GM10266 (cell line): ENCODE measurements at regions not wholly inside any gene's neighbourhood (a gene's known extent, or its start where the extent isn't known, plus 50 kb on each side); places are given as distances from the start of the nearest gene placed in this dataset.

Source experiments
- DNase-seq: peaks from one replicate; pipeline ENCODE4 v3.0.0; 2012; ENCODE audit errors: extremely low spot score
- CTCF ChIP-seq: IDR thresholded peaks from 2 replicates; pipeline ENCODE4 v1.5.1; 2012; ENCODE audit warnings: mild to moderate bottlenecking, low read depth; ENCODE audit not compliant: control insufficient read depth, insufficient read depth; ENCODE audit errors: missing control alignments

DNA sequence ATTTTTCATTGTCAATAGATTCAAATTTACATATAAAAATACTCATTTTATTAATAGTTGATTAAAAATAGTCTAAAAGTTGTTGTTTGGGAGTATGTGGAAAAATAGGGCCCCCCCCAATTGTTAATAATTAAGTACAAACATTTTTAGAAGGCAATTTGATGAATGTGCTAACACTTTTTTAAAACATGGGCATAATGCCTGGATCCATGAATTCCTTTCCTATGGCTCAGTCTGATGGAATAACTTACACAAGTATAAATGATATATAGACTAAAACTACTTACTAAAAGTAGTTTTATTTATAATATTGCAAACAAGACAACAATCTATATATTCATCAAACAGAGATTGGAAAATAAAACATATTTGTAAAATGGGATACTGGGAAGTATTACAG, 247.2 kb upstream of the LRRN1 start:
- TF ChIP-seq CTCF: no peak
- no peak for DNase-seq

DNA sequence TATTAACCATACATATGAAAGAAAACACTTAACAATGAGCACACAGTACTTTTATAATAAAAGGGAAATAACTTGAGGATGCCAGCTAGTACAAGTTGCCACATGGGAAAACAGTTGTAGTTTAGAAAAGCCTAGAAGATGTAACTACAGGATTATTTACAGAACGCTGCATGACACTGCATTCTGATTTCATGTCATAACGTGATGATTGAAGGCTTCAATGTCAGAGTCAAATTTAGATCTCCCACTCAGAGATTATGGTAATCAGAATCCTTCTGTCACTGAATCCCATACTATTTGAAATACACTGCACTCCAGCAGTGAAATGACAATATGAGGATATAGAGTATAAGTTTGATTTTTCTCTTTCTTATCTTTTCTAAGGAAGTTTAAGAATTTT, 253.9 kb upstream of the LRRN1 start:
- TF ChIP-seq CTCF: no peak
- DNase-seq: no peak

GRCh38 chr3:3538451-3538850, 260.8 kb upstream of the LRRN1 start:
- TF ChIP-seq CTCF: no peak
- no peak for DNase-seq

DNA sequence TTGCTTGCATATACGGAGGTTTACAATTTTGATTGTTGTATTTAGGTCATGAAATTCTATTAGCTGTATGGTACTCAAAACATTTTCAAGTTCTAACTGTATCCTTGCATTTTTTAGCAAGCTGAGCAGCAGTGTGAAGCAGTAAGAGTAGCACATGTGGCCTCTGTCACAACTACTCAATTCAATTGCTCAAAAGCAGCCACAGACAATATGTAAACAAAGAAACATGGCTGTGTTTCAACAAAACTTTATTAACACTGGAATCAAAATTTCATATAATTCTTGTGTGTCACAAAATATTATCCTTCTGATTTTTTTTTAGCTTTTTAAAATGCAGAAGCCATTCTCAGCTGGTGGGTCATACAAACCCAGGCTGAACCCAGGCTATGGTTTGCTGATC, 266.7 kb upstream of the LRRN1 start:
- DNase-seq: no peak
- no peak for TF ChIP-seq CTCF

GRCh38 chr3:3531476-3531875, 267.8 kb upstream of the LRRN1 start:
- no peak for TF ChIP-seq CTCF
- no peak for DNase-seq

GRCh38 chr3:3519266-3519665, 280.0 kb upstream of the LRRN1 start:
- no peak for DNase-seq
- TF ChIP-seq CTCF: no peak

DNA sequence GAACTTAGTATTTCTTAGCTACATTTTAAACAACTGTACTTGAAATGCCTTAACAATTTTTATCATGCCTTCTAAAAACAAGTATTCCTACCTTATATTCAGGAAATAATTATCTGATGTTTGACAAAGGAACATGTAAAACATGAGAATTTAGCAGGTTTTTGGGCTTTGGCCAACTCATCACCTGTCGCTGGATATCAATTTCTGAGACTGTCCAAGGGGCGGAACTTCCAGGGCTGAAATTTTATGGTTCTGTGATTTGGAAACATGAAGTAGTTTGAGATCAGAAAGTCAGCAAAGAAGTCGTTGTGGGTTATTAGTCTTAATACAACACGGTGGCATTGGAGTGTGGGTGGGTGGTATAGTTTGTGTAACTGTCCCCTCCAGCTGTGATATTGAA, 282.2 kb upstream of the LRRN1 start:
- no peak for DNase-seq
- no peak for TF ChIP-seq CTCF
